NCI-H1417 treated with DMSO at 0.1 percent for 48 hours (cell line): ENCODE measurements at regions not wholly inside any gene's neighbourhood (a gene's known extent, or its start where the extent isn't known, plus 50 kb on each side); places are given as distances from the start of the nearest gene placed in this dataset.

Experiments
- DNase-seq: peaks from one replicate; lab custom pipeline; 2025; lab: John Stamatoyannopoulos, UW

GRCh38 chr3:96712792-96713191 is 101.6 kb upstream of the EPHA6 start:
- no peak for DNase-seq

DNA sequence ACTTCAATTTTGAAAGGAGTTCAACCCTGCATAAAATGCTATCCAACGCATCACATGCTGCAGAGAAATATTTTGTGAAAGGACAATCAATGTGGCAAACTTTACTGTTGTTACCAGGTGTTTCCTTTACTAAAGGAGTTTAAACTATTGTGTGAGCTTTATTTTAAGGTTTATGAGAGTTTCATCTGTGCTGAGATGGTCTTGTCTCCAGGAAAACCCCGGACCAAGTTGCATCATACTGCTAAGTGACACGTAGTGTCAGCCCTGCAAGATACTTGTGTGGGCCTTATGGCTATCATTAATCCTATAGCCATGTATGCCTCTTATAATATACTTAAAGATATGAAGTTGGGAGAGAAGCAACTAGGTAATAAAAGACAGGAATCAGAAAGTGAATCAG is 94.5 kb upstream of the EPHA6 start:
- DNase-seq: no peak

DNA sequence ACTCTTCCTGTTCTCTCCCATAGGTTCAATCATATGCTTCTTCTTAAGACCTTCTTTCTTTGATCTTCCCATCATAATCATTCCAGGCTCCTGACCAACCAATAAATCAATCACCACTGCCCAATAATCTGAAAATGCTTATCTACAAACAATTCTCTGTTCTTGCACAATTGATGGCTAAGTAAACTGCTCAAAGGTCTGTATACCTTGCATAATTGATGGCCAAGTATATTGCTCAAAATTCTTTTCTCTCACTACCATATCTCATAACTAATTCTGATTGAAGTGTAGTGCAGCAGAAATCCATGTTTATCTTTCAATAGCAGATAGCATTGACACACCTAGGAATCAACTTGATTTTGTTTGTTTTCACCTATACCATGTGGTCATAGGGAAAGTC is 83.4 kb upstream of the EPHA6 start:
- DNase-seq: no peak

DNA sequence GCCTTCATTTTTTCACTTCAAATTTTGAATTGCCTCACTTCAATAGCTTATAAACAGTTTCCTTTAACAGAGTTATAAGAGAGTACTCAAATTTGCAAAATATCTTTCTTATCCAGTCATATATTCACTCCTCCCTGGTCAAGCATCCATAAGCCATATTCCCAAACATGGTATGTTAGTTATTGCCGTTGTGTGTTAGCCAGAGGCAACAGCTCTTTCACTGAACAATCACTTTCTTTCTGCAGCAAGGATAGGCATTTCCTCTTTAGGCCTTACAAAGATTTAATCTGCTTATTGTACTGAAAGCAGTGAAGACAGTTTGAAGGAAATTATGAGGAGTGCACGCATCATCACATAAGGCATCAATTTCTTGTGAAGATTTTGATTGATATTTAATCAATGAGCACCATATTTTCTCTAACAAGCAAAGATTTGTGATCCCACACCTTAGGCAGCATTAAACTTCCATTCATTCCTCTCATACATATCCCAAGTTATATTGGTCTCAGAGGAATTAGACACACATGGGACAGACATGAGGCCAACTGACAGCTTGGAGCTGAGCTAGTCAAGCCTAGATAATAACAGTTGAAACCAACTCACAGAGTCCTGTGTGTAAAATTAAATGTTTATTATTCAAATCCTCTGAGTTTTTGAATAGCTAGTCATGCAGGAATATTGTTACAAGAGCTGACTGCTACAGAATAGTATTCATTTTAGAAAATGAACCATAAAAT is 80.0 kb upstream of the EPHA6 start:
- DNase-seq: no peak

GRCh38 chr3:96748139-96748538 is 66.3 kb upstream of the EPHA6 start:
- DNase-seq: no peak

GRCh38 chr3:96750094-96750767 is 64.2 kb upstream of the EPHA6 start:
- no peak for DNase-seq

GRCh38 chr3:96753124-96753523 is 61.3 kb upstream of the EPHA6 start:
- DNase-seq: no peak

- DNase-seq: no peak
These were observed 60.3 kb upstream of the EPHA6 start for GRCh38 chr3:96754128-96754527.

DNA sequence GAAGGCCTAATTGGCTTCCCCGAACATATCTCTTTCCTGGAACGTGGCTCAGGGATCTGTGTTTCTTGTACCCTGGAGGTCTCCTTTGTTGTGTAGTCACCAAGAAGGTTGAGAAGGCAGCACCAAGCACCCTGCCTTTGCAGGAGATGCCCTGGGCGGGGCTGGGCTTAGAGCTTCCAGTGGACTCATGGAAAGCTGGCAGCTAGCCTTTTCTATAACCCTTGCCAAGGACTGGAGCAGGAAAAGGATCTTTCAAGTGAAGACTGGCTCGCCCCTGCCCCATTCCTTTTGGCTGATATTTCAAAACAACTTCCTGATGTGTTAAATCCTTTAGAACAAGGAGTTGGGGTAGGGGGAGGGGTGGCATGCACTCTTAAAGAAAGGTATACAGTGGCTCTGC is 58.9 kb upstream of the EPHA6 start:
- no peak for DNase-seq

DNA sequence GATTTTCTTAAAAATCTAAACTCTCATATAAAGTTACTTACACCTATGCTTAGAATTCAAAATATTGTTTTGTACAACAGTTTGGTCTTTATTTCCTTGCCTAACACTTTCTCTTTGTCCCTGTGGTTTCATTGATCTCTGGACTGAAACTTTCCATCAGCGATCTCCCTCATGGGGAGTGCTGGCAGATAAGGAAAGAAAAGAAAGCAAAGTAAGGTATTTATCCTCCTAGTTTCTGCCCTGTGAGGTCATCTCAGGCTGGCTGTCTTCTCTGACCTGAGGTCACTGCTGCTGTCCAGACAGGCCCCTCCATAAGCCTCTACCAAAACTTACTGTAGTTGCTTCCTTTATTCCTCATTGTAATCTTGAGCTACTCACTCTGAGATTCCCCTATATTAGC is 57.9 kb upstream of the EPHA6 start:
- DNase-seq: no peak

- DNase-seq: no peak
These were observed 53.4 kb upstream of the EPHA6 start for GRCh38 chr3:96760956-96761355.
